Choroid plexus epithelial cell (primary cell): ENCODE measurements at regions not wholly inside any gene's neighbourhood (a gene's known extent, or its start where the extent isn't known, plus 50 kb on each side); places are given as distances from the start of the nearest gene placed in this dataset.

Source experiments
- DNase-seq: peaks from one replicate; pipeline ENCODE4 v3.0.0-alpha.2; 2010; ENCODE audit warnings: low read depth
- H3K4me3 ChIP-seq: 2 replicates; pipeline ENCODE4 v1.5.1; 2011; ENCODE audit warnings: low read depth, mild to moderate bottlenecking, control low read depth, low read length, moderate library complexity
- TF ChIP-seq, protein P1 (sequence below): conservative IDR thresholded peaks from 2 replicates; pipeline ENCODE4 v1.5.1; 2011; ENCODE audit warnings: low read depth, mild to moderate bottlenecking, control low read depth, inconsistent platforms, low read length, moderate library complexity

GRCh38 chr11:134670961-134671370 lies 258.9 kb upstream of the B3GAT1 start:
- H3K4me3 ChIP-seq: no peak overlapping the region
- DNase-seq: no peak
- TF ChIP-seq, protein P1, sequence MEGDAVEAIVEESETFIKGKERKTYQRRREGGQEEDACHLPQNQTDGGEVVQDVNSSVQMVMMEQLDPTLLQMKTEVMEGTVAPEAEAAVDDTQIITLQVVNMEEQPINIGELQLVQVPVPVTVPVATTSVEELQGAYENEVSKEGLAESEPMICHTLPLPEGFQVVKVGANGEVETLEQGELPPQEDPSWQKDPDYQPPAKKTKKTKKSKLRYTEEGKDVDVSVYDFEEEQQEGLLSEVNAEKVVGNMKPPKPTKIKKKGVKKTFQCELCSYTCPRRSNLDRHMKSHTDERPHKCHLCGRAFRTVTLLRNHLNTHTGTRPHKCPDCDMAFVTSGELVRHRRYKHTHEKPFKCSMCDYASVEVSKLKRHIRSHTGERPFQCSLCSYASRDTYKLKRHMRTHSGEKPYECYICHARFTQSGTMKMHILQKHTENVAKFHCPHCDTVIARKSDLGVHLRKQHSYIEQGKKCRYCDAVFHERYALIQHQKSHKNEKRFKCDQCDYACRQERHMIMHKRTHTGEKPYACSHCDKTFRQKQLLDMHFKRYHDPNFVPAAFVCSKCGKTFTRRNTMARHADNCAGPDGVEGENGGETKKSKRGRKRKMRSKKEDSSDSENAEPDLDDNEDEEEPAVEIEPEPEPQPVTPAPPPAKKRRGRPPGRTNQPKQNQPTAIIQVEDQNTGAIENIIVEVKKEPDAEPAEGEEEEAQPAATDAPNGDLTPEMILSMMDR: no peak

GRCh38 chr11:134670247-134670782 lies 258.3 kb upstream of the B3GAT1 start:
- DNase-seq: no peak
- no peak overlapping the region for H3K4me3 ChIP-seq
- TF ChIP-seq, protein P1: no peak

DNA sequence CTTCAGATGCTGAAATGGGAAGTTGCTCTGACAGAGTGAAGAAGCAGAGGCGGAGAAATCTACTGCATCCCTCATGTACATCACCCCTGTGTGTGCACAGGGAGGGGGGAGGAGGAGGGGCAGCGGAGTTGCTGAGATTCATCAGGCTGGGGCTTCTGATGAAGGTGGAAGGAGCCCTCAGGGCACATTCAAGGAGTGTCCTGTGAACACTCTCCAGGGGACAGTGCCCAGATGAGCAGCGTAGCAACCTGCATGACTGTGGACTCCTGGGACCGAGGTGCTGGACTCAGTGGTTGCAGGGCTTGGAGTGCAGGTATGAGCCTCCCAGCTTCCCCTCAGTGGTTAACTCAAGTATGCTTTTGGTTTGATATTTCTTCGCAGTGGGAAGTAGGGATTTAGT lies 257.8 kb upstream of the B3GAT1 start:
- TF ChIP-seq, protein P1: no peak
- H3K4me3 ChIP-seq: no peak overlapping the region
- DNase-seq: no peak

DNA sequence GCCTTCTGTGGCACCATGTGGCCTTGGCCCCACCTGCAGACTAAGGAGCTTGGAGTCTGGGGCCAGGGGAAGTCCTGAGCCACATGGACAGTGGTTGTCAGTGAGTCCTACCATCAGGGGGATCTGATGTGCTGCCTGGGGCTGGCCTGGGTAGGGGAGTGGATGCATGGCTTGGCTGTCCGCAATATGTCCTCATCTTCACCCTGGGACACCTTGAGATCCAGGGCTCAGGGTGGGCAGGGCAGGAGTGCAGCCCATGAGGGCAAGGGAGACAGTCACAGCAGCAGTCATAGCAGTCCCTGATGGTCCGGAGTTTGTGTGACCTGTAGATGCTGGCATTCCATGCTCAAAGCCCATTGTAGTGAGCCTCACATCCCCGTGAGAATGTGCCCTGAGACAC lies 256.8 kb upstream of the B3GAT1 start:
- no peak overlapping the region for H3K4me3 ChIP-seq
- no peak for DNase-seq
- TF ChIP-seq, protein P1: no peak

DNA sequence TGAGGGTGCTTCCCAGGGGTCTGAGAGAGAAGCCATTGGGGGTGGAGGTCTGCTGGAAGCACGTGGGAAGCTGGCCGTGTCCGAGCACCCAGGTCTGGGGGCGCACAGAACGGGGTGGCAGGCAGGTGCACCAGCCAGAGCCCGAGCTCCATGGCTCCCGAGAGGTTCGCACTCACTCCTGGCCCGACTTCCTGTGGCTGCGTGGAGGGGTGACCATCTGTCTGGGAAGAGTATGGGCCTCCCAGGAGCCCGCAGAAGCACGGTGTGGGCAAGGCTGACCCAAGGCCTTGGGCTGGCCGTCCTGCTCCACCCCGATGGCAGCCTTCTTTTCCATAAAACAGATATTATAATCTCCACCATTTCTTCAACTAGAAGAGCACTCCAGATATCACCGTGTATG lies 256.0 kb upstream of the B3GAT1 start:
- TF ChIP-seq, protein P1: no peak
- DNase-seq: no peak
- H3K4me3 ChIP-seq: no peak overlapping the region

DNA sequence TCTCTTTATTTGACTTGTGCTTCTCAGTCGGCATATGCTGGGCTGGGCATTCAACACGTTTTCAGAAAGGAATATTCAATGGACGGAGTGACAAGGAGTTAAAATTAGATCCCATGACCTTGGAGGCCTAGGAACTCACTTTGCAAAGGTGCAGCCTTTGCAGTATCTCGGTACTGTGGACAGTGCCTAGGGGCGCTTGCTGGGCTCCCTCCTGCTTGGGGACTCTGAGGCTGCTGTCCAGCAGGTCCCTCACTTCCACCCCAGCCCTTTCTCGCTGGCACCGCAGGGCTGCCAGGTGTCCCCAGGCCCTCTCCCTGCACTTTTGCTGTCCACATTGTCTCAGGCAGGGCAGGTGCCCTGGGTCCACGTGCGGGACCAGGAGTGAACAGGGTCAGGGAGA lies 255.5 kb upstream of the B3GAT1 start:
- H3K4me3 ChIP-seq: no peak overlapping the region
- TF ChIP-seq, protein P1: no peak
- DNase-seq: no peak

DNA sequence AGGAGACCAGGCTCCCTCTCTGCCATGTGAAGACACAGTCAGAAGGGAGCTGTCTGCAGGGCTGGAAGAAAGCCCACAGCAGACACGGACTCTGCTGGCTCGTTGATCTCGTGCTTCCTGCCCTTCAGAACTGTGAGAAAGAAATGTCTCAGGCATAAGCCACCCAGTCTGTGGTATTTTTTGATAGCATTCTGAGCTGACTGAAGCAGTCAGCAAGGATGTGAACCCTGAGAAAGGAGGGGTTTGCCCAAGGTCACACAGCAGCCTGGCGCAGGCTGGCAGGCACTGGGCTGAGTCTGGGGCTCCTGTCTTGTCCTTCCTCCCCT lies 255.1 kb upstream of the B3GAT1 start:
- TF ChIP-seq, protein P1: no peak
- no peak for DNase-seq
- H3K4me3 ChIP-seq: no peak overlapping the region
